Activated CD4-positive, alpha-beta memory T cell treated with anti-CD3 and anti-CD28 coated beads for 36 hours (primary cell): ENCODE measurements at regions not wholly inside any gene's neighbourhood (a gene's known extent, or its start where the extent isn't known, plus 50 kb on each side); places are given as distances from the start of the nearest gene placed in this dataset.

Source experiments
- CTCF ChIA-PET: fragments of 350-600 bp; sonication (Branson Sonifier 250); formaldehyde crosslinking; loops from one replicate; lab custom pipeline; 2021; ENCODE audit warnings: antibody characterized with exemption, inconsistent platforms; lab: Charles Lee
- POLR2A ChIA-PET: fragments of 350-600 bp; sonication (Branson Sonifier 250); formaldehyde crosslinking; loops from one replicate; lab custom pipeline; 2021; ENCODE audit warnings: antibody characterized with exemption; lab: Charles Lee
- DNase-seq: peaks from one replicate; pipeline ENCODE4 v3.0.0-alpha.2; 2020
- H3K27ac Mint-ChIP-seq: one replicate; pipeline ENCODE4 v1.8.0; 2021; ENCODE audit warnings: mixed read lengths
- H3K27me3 Mint-ChIP-seq: one replicate; pipeline ENCODE4 v1.8.0; 2021; ENCODE audit warnings: mixed read lengths
- H3K36me3 Mint-ChIP-seq: one replicate; pipeline ENCODE4 v1.8.0; 2021; ENCODE audit warnings: mixed read lengths
- H3K4me1 Mint-ChIP-seq: one replicate; pipeline ENCODE4 v1.8.0; 2021; ENCODE audit warnings: low read depth, mixed read lengths
- H3K4me3 Mint-ChIP-seq: one replicate; pipeline ENCODE4 v1.8.0; 2021; ENCODE audit warnings: mild to moderate bottlenecking, mixed read lengths
- H3K9me3 Mint-ChIP-seq: one replicate; pipeline ENCODE4 v1.8.0; 2021; ENCODE audit warnings: mixed read lengths
- intact Hi-C: fragments of 100-400 bp; cut with micrococcal nuclease; formaldehyde crosslinking; loops from one replicate; pipeline ENCODE4 v1.15.1; 2023

DNA sequence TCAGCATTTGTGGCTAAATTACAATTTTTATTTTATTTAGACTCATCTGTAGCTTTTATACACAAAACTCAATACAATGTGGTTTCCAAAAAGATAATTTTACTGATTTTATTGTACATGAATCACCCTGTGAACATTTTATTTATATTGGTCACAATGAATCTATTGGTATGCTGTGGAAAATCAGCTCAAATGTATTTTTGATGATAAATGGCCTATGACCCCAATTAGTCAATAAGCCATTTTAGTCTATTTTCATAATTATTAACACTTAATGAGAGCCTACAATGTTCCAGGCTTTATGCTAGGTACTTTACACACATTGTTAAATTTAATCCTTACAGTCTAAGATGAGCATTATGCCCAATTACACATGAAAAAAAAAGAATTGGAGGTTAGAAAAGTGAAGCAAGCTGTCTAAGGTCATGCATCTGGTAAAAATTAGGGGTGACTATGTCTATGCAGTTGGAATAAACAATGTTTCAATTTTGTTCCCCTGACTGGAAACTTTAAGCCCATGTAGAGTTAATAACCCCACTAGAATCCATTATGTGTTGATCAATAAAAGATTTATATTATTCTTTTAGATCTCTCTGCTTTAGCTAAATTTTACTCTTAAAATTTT, 344.7 kb downstream of the PABPC4L start:
- no peak overlapping the region for H3K27ac Mint-ChIP-seq

GRCh38 chr4:133855001-133855400, 346.6 kb downstream of the PABPC4L start:
- no peak overlapping the region for H3K4me3 Mint-ChIP-seq
- H3K27ac Mint-ChIP-seq: no peak overlapping the region
- H3K4me1 Mint-ChIP-seq: no peaks in the 10 kb centered on the region
- intact Hi-C loops: no loop called here
- no peaks in the 10 kb centered on the region for H3K36me3 Mint-ChIP-seq
- H3K9me3 Mint-ChIP-seq: peaks cover 6% of the 10 kb centered on the region
- no peaks in the 10 kb centered on the region for H3K27me3 Mint-ChIP-seq
- ChIA-PET POLR2A (no interaction called here), CTCF (interaction anchor here (0.6 kb wide), 1 partner anchor 1333 kb away, joined by 4 read pairs; no protein-coding TSS in a partner anchor)
- DNase-seq: no peak

More for the DNA sequence above, 344.7 kb downstream of the PABPC4L start:
- ChIA-PET CTCF (interaction anchor here (1.4 kb wide), 2 partner anchors 10 to 12 kb away, joined by 3 read pairs; no protein-coding TSS in a partner anchor), POLR2A (no interaction called here)
- H3K36me3 Mint-ChIP-seq: no peaks in the 10 kb centered on the region
- H3K4me1 Mint-ChIP-seq: no peaks in the 10 kb centered on the region
- no peak overlapping the region for H3K4me3 Mint-ChIP-seq
- intact Hi-C loops: no loop called here
- DNase-seq: no peak
- peaks cover 2% of the 10 kb centered on the region for H3K9me3 Mint-ChIP-seq
- H3K27me3 Mint-ChIP-seq: no peaks in the 10 kb centered on the region

GRCh38 chr4:133839326-133839725, 362.3 kb downstream of the PABPC4L start:
- POLR2A ChIA-PET: no interaction called here
- Mint-ChIP-seq H3K27ac (no peak overlapping the region), H3K4me3 (no peak overlapping the region), H3K9me3 (peaks cover 35% of the 10 kb centered on the region), H3K36me3 (peaks cover 2% of the 10 kb centered on the region), H3K4me1 (no peaks in the 10 kb centered on the region), H3K27me3 (no peaks in the 10 kb centered on the region)
- intact Hi-C loops: no loop called here
- CTCF ChIA-PET: no interaction called here
- no peak for DNase-seq

- H3K9me3 Mint-ChIP-seq: peaks cover 26% of the 10 kb centered on the region
- no peak overlapping the region for H3K27ac Mint-ChIP-seq
- H3K4me1 Mint-ChIP-seq: no peaks in the 10 kb centered on the region
- intact Hi-C loops: no loop called here
- no peaks in the 10 kb centered on the region for H3K36me3 Mint-ChIP-seq
- H3K4me3 Mint-ChIP-seq: no peak overlapping the region
- DNase-seq: no peak
- CTCF ChIA-PET: no interaction called here
- POLR2A ChIA-PET: no interaction called here
- H3K27me3 Mint-ChIP-seq: no peaks in the 10 kb centered on the region
Measured at GRCh38 chr4:133823177-133823576, 378.4 kb downstream of the PABPC4L start.

DNA sequence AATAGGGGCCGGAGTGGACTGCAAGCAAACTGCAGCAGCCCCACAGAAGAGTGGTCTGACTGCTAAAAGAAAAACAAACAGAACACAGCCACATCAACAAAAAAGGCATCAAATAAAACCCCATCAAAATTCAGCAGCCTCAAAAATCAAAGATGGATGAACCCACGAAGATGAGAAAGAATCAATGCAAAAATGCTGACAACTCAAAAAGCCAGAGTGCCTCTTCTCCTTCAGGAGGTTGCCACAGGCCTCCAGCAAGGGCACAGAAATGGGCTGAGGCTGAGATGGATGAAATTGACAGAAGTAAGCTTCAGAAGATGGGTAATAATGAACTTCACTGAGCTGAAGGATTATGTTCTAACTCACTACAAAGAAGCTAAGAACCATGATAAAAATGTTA, 388.6 kb downstream of the PABPC4L start:
- intact Hi-C loops: no loop called here
- no peaks in the 10 kb centered on the region for H3K27me3 Mint-ChIP-seq
- POLR2A ChIA-PET: no interaction called here

GRCh38 chr4:133812236-133812635, 389.4 kb downstream of the PABPC4L start:
- CTCF ChIA-PET: no interaction called here
- Mint-ChIP-seq H3K9me3 (peaks cover 3% of the 10 kb centered on the region), H3K36me3 (no peaks in the 10 kb centered on the region), H3K4me1 (no peaks in the 10 kb centered on the region), H3K27me3 (no peaks in the 10 kb centered on the region), H3K27ac (no peak overlapping the region), H3K4me3 (no peak overlapping the region)
- no peak for DNase-seq
- POLR2A ChIA-PET: no interaction called here
- intact Hi-C loops: no loop called here

More for the DNA sequence above, 388.6 kb downstream of the PABPC4L start:
- Mint-ChIP-seq H3K9me3 (peaks cover 3% of the 10 kb centered on the region), H3K4me3 (no peak overlapping the region), H3K36me3 (no peaks in the 10 kb centered on the region), H3K27ac (no peak overlapping the region), H3K4me1 (no peaks in the 10 kb centered on the region)
- DNase-seq: no peak
- CTCF ChIA-PET: no interaction called here

- intact Hi-C loops: no loop called here
- Mint-ChIP-seq H3K4me1 (no peaks in the 10 kb centered on the region), H3K27ac (no peak overlapping the region), H3K27me3 (no peaks in the 10 kb centered on the region), H3K36me3 (no peaks in the 10 kb centered on the region), H3K4me3 (no peak overlapping the region), H3K9me3 (peaks cover 2% of the 10 kb centered on the region)
- DNase-seq: no peak
- POLR2A ChIA-PET: no interaction called here
- CTCF ChIA-PET: no interaction called here
Measured at GRCh38 chr4:133808151-133808550, 393.4 kb downstream of the PABPC4L start.

- Mint-ChIP-seq H3K4me1 (no peaks in the 10 kb centered on the region), H3K27ac (no peak overlapping the region), H3K36me3 (no peaks in the 10 kb centered on the region), H3K4me3 (no peak overlapping the region), H3K9me3 (peaks cover 2% of the 10 kb centered on the region), H3K27me3 (no peaks in the 10 kb centered on the region)
- POLR2A ChIA-PET: no interaction called here
- DNase-seq: no peak
- intact Hi-C loops: no loop called here
- CTCF ChIA-PET: no interaction called here
Measured at GRCh38 chr4:133803341-133803740, 398.2 kb downstream of the PABPC4L start.

GRCh38 chr4:133802359-133803140, 399.0 kb downstream of the PABPC4L start:
- intact Hi-C loops: no loop called here
- H3K27ac Mint-ChIP-seq: no peak overlapping the region
- no peaks in the 10 kb centered on the region for H3K27me3 Mint-ChIP-seq
- no peaks in the 10 kb centered on the region for H3K4me1 Mint-ChIP-seq
- H3K36me3 Mint-ChIP-seq: no peaks in the 10 kb centered on the region
- CTCF ChIA-PET: no interaction called here
- no peak overlapping the region for H3K4me3 Mint-ChIP-seq
- POLR2A ChIA-PET: no interaction called here
- peaks cover 2% of the 10 kb centered on the region for H3K9me3 Mint-ChIP-seq
- no peak for DNase-seq

DNA sequence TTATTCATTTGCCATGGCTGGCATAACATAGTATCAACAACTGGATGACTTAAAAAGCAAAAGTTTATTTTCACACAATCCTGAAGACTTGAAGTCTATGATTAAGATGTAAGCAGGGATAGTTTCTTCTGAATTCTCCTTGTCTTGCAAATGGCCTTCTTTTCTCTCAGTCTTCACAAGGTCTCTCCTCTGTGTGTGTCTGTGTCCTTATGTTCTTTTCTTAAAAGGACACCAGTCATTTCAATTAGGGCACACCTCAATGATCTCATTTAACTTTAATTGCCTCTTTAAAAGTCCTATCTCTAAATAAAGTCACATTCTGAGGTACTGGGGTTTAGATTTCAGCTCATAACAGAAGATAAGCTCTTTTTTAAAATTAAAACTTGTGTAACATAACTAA, 399.7 kb downstream of the PABPC4L start:
- ChIA-PET POLR2A (no interaction called here), CTCF (no interaction called here)
- H3K27me3 Mint-ChIP-seq: no peaks in the 10 kb centered on the region
- intact Hi-C loops: no loop called here
- H3K4me3 Mint-ChIP-seq: no peak overlapping the region
- DNase-seq: no peak
- H3K9me3 Mint-ChIP-seq: peaks cover 2% of the 10 kb centered on the region
- no peaks in the 10 kb centered on the region for H3K36me3 Mint-ChIP-seq
- no peaks in the 10 kb centered on the region for H3K4me1 Mint-ChIP-seq
- H3K27ac Mint-ChIP-seq: no peak overlapping the region

DNA sequence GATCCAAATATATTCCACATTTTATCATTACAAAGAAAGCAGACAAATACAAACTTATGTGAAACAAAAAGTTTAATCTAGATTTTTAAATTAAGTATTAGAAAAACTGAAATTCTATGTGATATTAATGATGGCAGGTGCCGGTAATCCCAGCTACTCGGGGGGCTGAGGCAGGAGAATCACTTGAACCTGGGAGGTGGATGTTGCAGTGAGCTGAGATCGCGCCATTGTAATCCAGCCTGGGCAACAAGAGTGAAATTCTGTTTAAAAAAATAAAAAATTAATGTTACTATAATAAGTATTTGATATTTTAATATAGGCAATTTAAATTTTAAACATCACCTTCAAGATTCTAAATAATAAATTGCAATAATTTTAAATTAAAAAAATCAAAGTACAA, 400.6 kb downstream of the PABPC4L start:
- Mint-ChIP-seq H3K4me1 (no peaks in the 10 kb centered on the region), H3K27me3 (no peaks in the 10 kb centered on the region), H3K4me3 (no peak overlapping the region), H3K27ac (no peak overlapping the region), H3K9me3 (peaks cover 3% of the 10 kb centered on the region), H3K36me3 (no peaks in the 10 kb centered on the region)
- intact Hi-C loops: no loop called here
- ChIA-PET CTCF (no interaction called here), POLR2A (no interaction called here)
- no peak for DNase-seq

DNA sequence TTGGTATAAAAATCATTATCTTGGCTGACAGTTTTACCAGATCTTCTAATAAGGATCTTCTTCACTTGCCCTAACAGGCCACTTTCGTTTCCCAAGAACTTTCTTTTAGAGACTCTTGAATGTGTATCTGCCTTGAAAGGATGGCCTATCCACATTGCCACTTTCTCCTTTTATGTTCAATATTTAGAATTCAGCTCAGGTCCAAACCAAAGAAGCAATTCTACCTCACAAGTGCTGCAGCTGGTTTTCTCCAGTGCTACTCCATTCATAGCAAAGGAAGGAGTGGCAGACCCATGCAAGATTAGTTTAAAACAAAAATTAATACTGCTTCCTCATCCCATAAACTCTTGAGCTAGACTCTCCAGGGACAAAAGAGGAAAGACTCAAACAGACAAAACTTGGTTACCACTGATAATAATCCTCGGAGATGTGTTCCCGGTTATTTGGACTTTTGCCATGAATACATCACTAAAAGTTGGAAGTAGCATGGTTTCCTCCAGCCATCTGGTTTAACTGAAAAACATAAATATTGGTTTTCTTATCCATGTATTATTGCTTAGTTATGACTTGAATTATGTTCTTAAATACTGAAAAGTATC, 401.8 kb downstream of the PABPC4L start:
- intact Hi-C loops: no loop called here
- ChIA-PET CTCF (no interaction called here), POLR2A (no interaction called here)
- no peak overlapping the region for H3K4me3 Mint-ChIP-seq
- H3K4me1 Mint-ChIP-seq: no peaks in the 10 kb centered on the region
- no peaks in the 10 kb centered on the region for H3K27me3 Mint-ChIP-seq
- peaks cover 3% of the 10 kb centered on the region for H3K9me3 Mint-ChIP-seq
- H3K36me3 Mint-ChIP-seq: no peaks in the 10 kb centered on the region
- no peak overlapping the region for H3K27ac Mint-ChIP-seq
- no peak for DNase-seq
